PFSK-1 (cell line): ENCODE measurements at regions not wholly inside any gene's neighbourhood (a gene's known extent, or its start where the extent isn't known, plus 50 kb on each side); places are given as distances from the start of the nearest gene placed in this dataset.

Experiments used
- FOXP2 ChIP-seq: optimal IDR thresholded peaks from 2 replicates; pipeline ENCODE3; 2011; ENCODE audit warnings: borderline replicate concordance, control low read depth, inconsistent platforms; ENCODE audit not compliant: insufficient read depth; ENCODE audit errors: extremely low read length, extremely low read depth
- POLR2AphosphoS5 ChIP-seq: IDR thresholded peaks from 2 replicates; pipeline ENCODE4 v1.6.1; 2012; ENCODE audit warnings: low read depth, mild to moderate bottlenecking, control low read depth, low read length, moderate library complexity
- TAF1 ChIP-seq: IDR thresholded peaks from 2 replicates; pipeline ENCODE4 v1.6.1; 2012; ENCODE audit warnings: low read length, control low read depth, borderline replicate concordance; ENCODE audit not compliant: insufficient read depth
- TF ChIP-seq, protein P1 (sequence below), 2 experiments: IDR thresholded peaks; 2 replicates each; pipeline versions ENCODE4 v1.6.1 to v1.8.0; 2011 to 2012; ENCODE audit warnings: low read depth in 2 of 2, low read length in 2 of 2, control low read depth in 1 of 2, inconsistent platforms in 1 of 2, mild to moderate bottlenecking in 1 of 2, moderate library complexity in 1 of 2; ENCODE audit not compliant: insufficient read depth in 1 of 2

DNA sequence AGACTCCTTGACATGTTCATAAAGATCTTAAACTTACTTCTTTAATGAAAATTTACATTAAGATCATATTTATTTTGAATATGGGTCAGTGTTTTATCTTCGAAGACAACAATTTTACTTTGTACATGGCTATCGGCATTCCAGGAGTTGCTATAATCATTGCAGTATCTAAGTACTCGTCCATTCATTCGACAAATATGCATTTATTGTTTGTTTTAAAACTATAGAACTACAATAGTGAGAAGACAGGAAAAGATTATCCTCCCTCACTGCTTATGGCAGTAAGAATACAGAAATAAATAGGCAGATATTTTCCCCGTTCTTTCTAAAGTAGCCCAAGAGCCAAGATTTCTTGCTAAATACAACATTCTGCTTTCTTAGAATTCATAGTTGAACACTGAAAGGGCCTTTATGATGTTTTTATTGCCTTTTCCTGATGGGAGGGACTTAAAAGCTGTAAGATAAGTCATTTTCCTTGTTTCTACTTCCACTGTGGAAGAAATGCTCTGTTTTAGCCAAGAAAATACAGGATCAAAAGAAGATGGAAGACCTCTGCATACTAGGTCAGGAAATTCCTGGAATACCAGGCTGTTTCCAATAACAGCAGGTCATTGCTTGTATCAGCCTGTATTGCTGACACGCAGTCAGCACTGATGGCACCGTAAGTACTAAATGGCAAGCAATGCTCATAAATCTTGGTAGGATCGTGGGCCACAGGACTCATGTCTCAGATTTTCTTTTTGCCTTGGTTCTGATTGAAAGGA lies 521.0 kb upstream of the ATP2B1 start:
- TF ChIP-seq POLR2AphosphoS5 (no peak), TAF1 (no peak), FOXP2 (no peak)
- TF ChIP-seq, protein P1, sequence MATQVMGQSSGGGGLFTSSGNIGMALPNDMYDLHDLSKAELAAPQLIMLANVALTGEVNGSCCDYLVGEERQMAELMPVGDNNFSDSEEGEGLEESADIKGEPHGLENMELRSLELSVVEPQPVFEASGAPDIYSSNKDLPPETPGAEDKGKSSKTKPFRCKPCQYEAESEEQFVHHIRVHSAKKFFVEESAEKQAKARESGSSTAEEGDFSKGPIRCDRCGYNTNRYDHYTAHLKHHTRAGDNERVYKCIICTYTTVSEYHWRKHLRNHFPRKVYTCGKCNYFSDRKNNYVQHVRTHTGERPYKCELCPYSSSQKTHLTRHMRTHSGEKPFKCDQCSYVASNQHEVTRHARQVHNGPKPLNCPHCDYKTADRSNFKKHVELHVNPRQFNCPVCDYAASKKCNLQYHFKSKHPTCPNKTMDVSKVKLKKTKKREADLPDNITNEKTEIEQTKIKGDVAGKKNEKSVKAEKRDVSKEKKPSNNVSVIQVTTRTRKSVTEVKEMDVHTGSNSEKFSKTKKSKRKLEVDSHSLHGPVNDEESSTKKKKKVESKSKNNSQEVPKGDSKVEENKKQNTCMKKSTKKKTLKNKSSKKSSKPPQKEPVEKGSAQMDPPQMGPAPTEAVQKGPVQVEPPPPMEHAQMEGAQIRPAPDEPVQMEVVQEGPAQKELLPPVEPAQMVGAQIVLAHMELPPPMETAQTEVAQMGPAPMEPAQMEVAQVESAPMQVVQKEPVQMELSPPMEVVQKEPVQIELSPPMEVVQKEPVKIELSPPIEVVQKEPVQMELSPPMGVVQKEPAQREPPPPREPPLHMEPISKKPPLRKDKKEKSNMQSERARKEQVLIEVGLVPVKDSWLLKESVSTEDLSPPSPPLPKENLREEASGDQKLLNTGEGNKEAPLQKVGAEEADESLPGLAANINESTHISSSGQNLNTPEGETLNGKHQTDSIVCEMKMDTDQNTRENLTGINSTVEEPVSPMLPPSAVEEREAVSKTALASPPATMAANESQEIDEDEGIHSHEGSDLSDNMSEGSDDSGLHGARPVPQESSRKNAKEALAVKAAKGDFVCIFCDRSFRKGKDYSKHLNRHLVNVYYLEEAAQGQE (IDR thresholded peaks at IDR 0.05; ENCODE audit: insufficient read depth in 1 of 2, low read depth in 2 of 2, low read length in 2 of 2): no peak
